Osteocyte (in vitro differentiated cells): ENCODE measurements at regions not wholly inside any gene's neighbourhood (a gene's known extent, or its start where the extent isn't known, plus 50 kb on each side); places are given as distances from the start of the nearest gene placed in this dataset.
"Not testable (repeated sequence)": the region's sequence is repeated elsewhere in the genome, so short reads cannot be mapped to it uniquely, and the experiment has no call there.

Source experiments
- DNase-seq: peaks from one replicate; pipeline ENCODE4 v3.0.0; 2021; ENCODE audit warnings: mixed read lengths; ENCODE audit not compliant: unreplicated experiment; ENCODE audit errors: extremely low spot score
- H3K27ac Mint-ChIP-seq: one replicate; pipeline ENCODE4 v1.8.0; 2021; ENCODE audit warnings: mild to moderate bottlenecking, mixed read lengths; ENCODE audit not compliant: unreplicated experiment
- H3K27me3 Mint-ChIP-seq: one replicate; pipeline ENCODE4 v1.8.0; 2021; ENCODE audit warnings: mixed read lengths; ENCODE audit not compliant: unreplicated experiment
- H3K36me3 Mint-ChIP-seq: one replicate; pipeline ENCODE4 v1.8.0; 2021; ENCODE audit warnings: mixed read lengths; ENCODE audit not compliant: unreplicated experiment
- H3K4me1 Mint-ChIP-seq: one replicate; pipeline ENCODE4 v1.8.0; 2021; ENCODE audit warnings: mixed read lengths; ENCODE audit not compliant: unreplicated experiment
- H3K4me3 Mint-ChIP-seq: one replicate; pipeline ENCODE4 v1.8.0; 2021; ENCODE audit warnings: mild to moderate bottlenecking, moderate library complexity, mixed read lengths; ENCODE audit not compliant: unreplicated experiment
- H3K9me3 Mint-ChIP-seq: one replicate; pipeline ENCODE4 v1.8.0; 2021; ENCODE audit warnings: mixed read lengths; ENCODE audit not compliant: unreplicated experiment
- CTCF ChIP-seq: fragments of 200-600 bp; sonication (generic); IDR thresholded peaks from 2 replicates; pipeline ENCODE4 v1.5.0; 2021; ENCODE audit warnings: antibody characterized with exemption, mild to moderate bottlenecking, moderate library complexity

- not testable (repeated sequence) for H3K27ac Mint-ChIP-seq, DNase-seq, H3K27me3 Mint-ChIP-seq, H3K4me3 Mint-ChIP-seq, H3K36me3 Mint-ChIP-seq, H3K4me1 Mint-ChIP-seq
- H3K9me3 Mint-ChIP-seq: peaks cover 35% of the 10 kb centered on the region
Measured at GRCh38 chr2:89828416-89828815, 1136.9 kb downstream of the RPIA start.

GRCh38 chr2:89828961-89829631, 1137.6 kb downstream of the RPIA start:
- peaks cover 31% of the 10 kb centered on the region for H3K9me3 Mint-ChIP-seq
- DNase-seq, H3K27me3 Mint-ChIP-seq, H3K27ac Mint-ChIP-seq, H3K4me1 Mint-ChIP-seq, H3K36me3 Mint-ChIP-seq, H3K4me3 Mint-ChIP-seq: not testable (repeated sequence)

GRCh38 chr2:89829828-89830227, 1138.4 kb downstream of the RPIA start:
- no peak overlapping the region for H3K27ac Mint-ChIP-seq
- no peaks in the 10 kb centered on the region for H3K36me3 Mint-ChIP-seq
- no peak overlapping the region for H3K4me3 Mint-ChIP-seq
- peaks cover 28% of the 10 kb centered on the region for H3K9me3 Mint-ChIP-seq
- no peak for DNase-seq
- TF ChIP-seq CTCF: no peak
- no peaks in the 10 kb centered on the region for H3K4me1 Mint-ChIP-seq
- H3K27me3 Mint-ChIP-seq: no peaks in the 10 kb centered on the region

GRCh38 chr2:89830341-89831218, 1139.1 kb downstream of the RPIA start:
- DNase-seq, H3K27me3 Mint-ChIP-seq, H3K4me1 Mint-ChIP-seq, H3K27ac Mint-ChIP-seq, H3K36me3 Mint-ChIP-seq, H3K4me3 Mint-ChIP-seq: not testable (repeated sequence)
- H3K9me3 Mint-ChIP-seq: peaks cover 22% of the 10 kb centered on the region

GRCh38 chr2:89831641-89832498, 1140.4 kb downstream of the RPIA start:
- Mint-ChIP-seq H3K27ac (no peak overlapping the region), H3K4me3 (no peak overlapping the region), H3K9me3 (peaks cover 22% of the 10 kb centered on the region), H3K36me3 (no peaks in the 10 kb centered on the region), H3K27me3 (no peaks in the 10 kb centered on the region), H3K4me1 (no peaks in the 10 kb centered on the region)
- no peak for TF ChIP-seq CTCF
- no peak for DNase-seq

- Mint-ChIP-seq H3K36me3 (no peaks in the 10 kb centered on the region), H3K27me3 (no peaks in the 10 kb centered on the region), H3K4me1 (no peaks in the 10 kb centered on the region), H3K27ac (no peak overlapping the region), H3K4me3 (no peak overlapping the region), H3K9me3 (peaks cover 27% of the 10 kb centered on the region)
- no peak for TF ChIP-seq CTCF
- DNase-seq: no peak
Measured at GRCh38 chr2:89833116-89833779, 1141.8 kb downstream of the RPIA start.
